Ovary (tissue), 3 donors: ENCODE measurements at regions not wholly inside any gene's neighbourhood (a gene's known extent, or its start where the extent isn't known, plus 50 kb on each side); places are given as distances from the start of the nearest gene placed in this dataset.

ENCODE experiments used
- CTCF ChIP-seq, 3 donors: fragments of 450-650 bp in 2 of 3; fragments of 200-600 bp in 1 of 3; IDR thresholded peaks; one replicate each; pipeline versions ENCODE4 v1.5.1 to v1.8.0; 2016 to 2022; ENCODE audit warnings: antibody characterized with exemption in 3 of 3, mild to moderate bottlenecking in 1 of 3
- EP300 ChIP-seq: sonication (generic); formaldehyde crosslinking; IDR thresholded peaks from one replicate; pipeline ENCODE4 v1.6.1; 2017; ENCODE audit warnings: antibody characterized with exemption
- POLR2A ChIP-seq: fragments of 450-650 bp; IDR thresholded peaks from one replicate; pipeline ENCODE4 v1.6.1; 2017; ENCODE audit warnings: antibody characterized with exemption, mild to moderate bottlenecking, moderate library complexity
- donor health status: DM: no; HTN: no; CAD: no.

GRCh38 chr1:232416026-232416568, 213.8 kb downstream of the SIPA1L2 start:
- TF ChIP-seq POLR2A: no peak
- no peak for TF ChIP-seq EP300
- no peak for TF ChIP-seq CTCF (IDR thresholded peaks at IDR 0.05)
